Gastroesophageal sphincter (tissue), 3 donors: ENCODE measurements at regions not wholly inside any gene's neighbourhood (a gene's known extent, or its start where the extent isn't known, plus 50 kb on each side); places are given as distances from the start of the nearest gene placed in this dataset.

ENCODE experiments used
- CTCF ChIP-seq, 4 experiments: fragments of 200-600 bp in 2 of 4; fragments of 450-650 bp in 2 of 4; sonication (generic) in 1 of 4; IDR thresholded peaks; one replicate each; pipeline ENCODE4 v1.5.1; 2017 to 2019; ENCODE audit warnings: antibody characterized with exemption in 4 of 4, mild to moderate bottlenecking in 2 of 4, moderate library complexity in 2 of 4
- EP300 ChIP-seq: sonication (generic); formaldehyde crosslinking; IDR thresholded peaks from one replicate; pipeline ENCODE4 v1.6.1; 2017; ENCODE audit warnings: antibody characterized with exemption, mild to moderate bottlenecking
- POLR2A ChIP-seq, 2 donors: fragments of 450-650 bp; IDR thresholded peaks; one replicate each; pipeline ENCODE4 v1.6.1; 2017; ENCODE audit warnings: antibody characterized with exemption in 2 of 2, mild to moderate bottlenecking in 2 of 2, moderate library complexity in 1 of 2
- POLR2AphosphoS5 ChIP-seq: sonication (generic); formaldehyde crosslinking; IDR thresholded peaks from one replicate; pipeline ENCODE4 v1.6.1; 2017; ENCODE audit warnings: antibody characterized with exemption

- no peak for TF ChIP-seq CTCF (IDR thresholded peaks at IDR 0.05)
- TF ChIP-seq POLR2A (IDR thresholded peaks at IDR 0.05): no peak
- TF ChIP-seq POLR2AphosphoS5: no peak
- TF ChIP-seq EP300: no peak
Measured at GRCh38 chr10:4307910-4308309, 518.1 kb upstream of the AKR1E2 start.
